ENCODE measurements at regions not wholly inside any gene's neighbourhood (a gene's known extent, or its start where the extent isn't known, plus 50 kb on each side); places are given as distances from the start of the nearest gene placed in this dataset.

DNA sequence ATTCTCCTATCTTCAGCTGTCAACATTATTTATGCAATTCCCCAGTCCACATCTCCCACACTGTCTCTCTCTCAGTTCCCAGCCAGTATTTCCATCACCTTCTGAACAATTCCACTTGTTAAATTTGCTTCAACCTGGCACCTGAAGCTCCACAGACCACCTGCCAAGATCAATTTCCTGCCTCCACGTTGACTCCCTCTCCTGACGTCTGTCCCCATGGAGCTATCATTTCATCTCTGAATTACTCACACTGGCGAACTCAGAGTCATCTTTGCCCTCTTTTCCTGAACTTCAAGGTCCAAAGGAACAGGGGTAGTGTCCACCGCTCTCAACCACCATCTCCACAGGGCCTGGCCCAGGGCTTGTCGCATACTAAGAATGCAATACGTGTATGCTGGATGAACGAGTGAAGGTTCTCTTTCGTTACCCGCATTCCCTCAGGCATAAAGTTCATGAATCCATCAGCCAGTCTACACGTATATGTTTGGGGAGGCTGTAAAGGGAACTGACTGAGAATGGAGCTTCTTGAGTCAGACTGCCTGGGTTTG is 183.3 kb downstream of the JCAD start:
- ChIA-PET CTCF (interaction anchor here (1.8 kb wide), 1 partner anchor 73 kb away, joined by 5 read pairs; no protein-coding TSS in a partner anchor), POLR2A (no interaction called here)
- FAIRE-seq = no peak
- BruUV-seq (replicated peaks) = no TSS peak
- no peaks in the 10 kb centered on the region for H3K36me3 ChIP-seq (ENCODE audit: control insufficient read depth in 2 of 2, extremely low read depth in 1 of 2, insufficient read depth in 2 of 2, low read length in 2 of 2)
- no peak overlapping the region for H3K4me2 ChIP-seq (ENCODE audit: insufficient read depth, low read length)
- dilution Hi-C loops (cut with MboI; ENCODE audit: extremely low pct_ligation_motif_present, low sequenced_read_pairs) = no loop called here
- no peak overlapping the region for H3K27ac ChIP-seq (ENCODE audit: insufficient read depth, low read depth, low read length)
- no peak overlapping the region for H3K9ac ChIP-seq (replicated peaks; ENCODE audit: extremely low read depth, insufficient read depth, low read length)
- peaks cover 9% of the 10 kb centered on the region for H3K4me1 ChIP-seq (ENCODE audit: control insufficient read depth, extremely low read depth, insufficient read depth, low read length)
- H2AFZ ChIP-seq (ENCODE audit: low read depth, low read length) = no peak overlapping the region
- intact Hi-C loops (cut with micrococcal nuclease) = no loop called here
- H3K4me3 ChIP-seq (replicated peaks in 1 of 3; ENCODE audit: insufficient read depth in 1 of 3, low read depth in 1 of 3, low read length in 3 of 3) = no peak overlapping the region
- DNase-seq (ENCODE audit: low read depth, low spot score) = no peak
- peak; percentile 47 for TF ChIP-seq GATA2 (IDR thresholded peaks at IDR 0.05; ENCODE audit: insufficient read depth, insufficient read length, low read depth, low read length)
- no peak for TF ChIP-seq POLR2A (IDR thresholded peaks at IDR 0.05; ENCODE audit: low read depth, low read length)
- no peaks in the 10 kb centered on the region for H3K9me3 ChIP-seq (replicated peaks; ENCODE audit: control insufficient read depth, insufficient read depth, low read length)
- no peaks in the 10 kb centered on the region for H4K20me1 ChIP-seq (replicated peaks; ENCODE audit: control insufficient read depth, extremely low read depth, insufficient read depth, low read length)
- H3K79me2 ChIP-seq (ENCODE audit: control insufficient read depth, insufficient read depth, low read length) = no peaks in the 10 kb centered on the region
- H3K27me3 ChIP-seq (ENCODE audit: control insufficient read depth in 2 of 2, insufficient read depth in 2 of 2, low read length in 2 of 2) = no peaks in the 10 kb centered on the region
- H3K9me1 ChIP-seq (replicated peaks; ENCODE audit: control insufficient read depth, extremely low read depth, insufficient read depth, low read length) = no peaks in the 10 kb centered on the region

DNA sequence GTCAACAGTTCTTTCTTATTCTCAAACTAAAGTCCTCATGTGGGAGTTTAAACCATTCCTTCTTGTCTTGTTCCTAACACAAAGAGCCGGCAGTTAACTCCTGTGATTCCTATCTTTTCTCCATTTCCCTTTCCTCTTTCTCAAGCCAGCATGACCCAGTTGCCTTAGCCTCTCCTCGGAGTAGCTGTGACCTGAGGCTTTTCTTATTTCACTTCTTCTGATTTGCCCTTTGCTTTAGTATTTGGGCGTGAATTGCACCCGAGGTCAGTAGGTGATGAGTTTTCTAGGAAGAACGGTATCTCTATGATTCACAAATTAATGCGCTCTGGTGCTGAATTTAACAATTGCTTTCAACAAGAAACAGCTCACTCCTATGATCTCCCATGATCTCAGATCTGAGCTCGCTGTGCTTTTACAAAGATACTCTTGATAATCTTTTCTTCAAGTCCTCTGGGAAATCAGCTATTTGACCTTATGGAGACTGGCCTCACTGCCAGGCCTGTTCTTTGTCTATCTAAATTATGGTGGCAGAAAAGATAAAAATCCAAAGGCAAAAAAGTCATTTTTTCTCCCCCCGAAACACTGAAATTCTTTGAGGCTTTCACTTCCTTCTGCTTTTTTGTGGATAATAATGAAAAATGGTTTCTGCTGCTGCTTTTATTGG is 184.6 kb downstream of the JCAD start:
- Histone ChIP-seq H3K4me2 (ENCODE audit: insufficient read depth, low read length) (peak overlapping the region; percentile 35), H3K27me3 (ENCODE audit: control insufficient read depth in 2 of 2, insufficient read depth in 2 of 2, low read length in 2 of 2) (no peaks in the 10 kb centered on the region), H3K9me1 (replicated peaks; ENCODE audit: control insufficient read depth, extremely low read depth, insufficient read depth, low read length) (no peaks in the 10 kb centered on the region), H2AFZ (ENCODE audit: low read depth, low read length) (peak overlapping the region; percentile 68), H3K4me3 (replicated peaks in 1 of 3; ENCODE audit: insufficient read depth in 1 of 3, low read depth in 1 of 3, low read length in 3 of 3) (no peak overlapping the region), H4K20me1 (replicated peaks; ENCODE audit: control insufficient read depth, extremely low read depth, insufficient read depth, low read length) (no peaks in the 10 kb centered on the region), H3K4me1 (ENCODE audit: control insufficient read depth, extremely low read depth, insufficient read depth, low read length) (peaks cover 9% of the 10 kb centered on the region), H3K79me2 (ENCODE audit: control insufficient read depth, insufficient read depth, low read length) (no peaks in the 10 kb centered on the region), H3K9ac (replicated peaks; ENCODE audit: extremely low read depth, insufficient read depth, low read length) (no peak overlapping the region), H3K36me3 (ENCODE audit: control insufficient read depth in 2 of 2, extremely low read depth in 1 of 2, insufficient read depth in 2 of 2, low read length in 2 of 2) (no peaks in the 10 kb centered on the region), H3K9me3 (replicated peaks; ENCODE audit: control insufficient read depth, insufficient read depth, low read length) (no peaks in the 10 kb centered on the region), H3K27ac (ENCODE audit: insufficient read depth, low read depth, low read length) (no peak overlapping the region)
- intact Hi-C loops (cut with micrococcal nuclease) (no loop called here), dilution Hi-C loops (cut with MboI; ENCODE audit: extremely low pct_ligation_motif_present, low sequenced_read_pairs) (no loop called here)
- ChIA-PET POLR2A (no interaction called here), CTCF (interaction anchor here (0.7 to 2.0 kb wide), 10 partner anchors 11 to 160 kb away, joined by 3 to 6 read pairs (median 4); no protein-coding TSS in a partner anchor)
- BruUV-seq (replicated peaks) = no TSS peak
- FAIRE-seq (peak; percentile 81), DNase-seq (ENCODE audit: low read depth, low spot score) (peak; percentile 72)
- peak; percentile 47 for TF ChIP-seq GATA2 (IDR thresholded peaks at IDR 0.05; ENCODE audit: insufficient read depth, insufficient read length, low read depth, low read length)
- TF ChIP-seq, protein P1, sequence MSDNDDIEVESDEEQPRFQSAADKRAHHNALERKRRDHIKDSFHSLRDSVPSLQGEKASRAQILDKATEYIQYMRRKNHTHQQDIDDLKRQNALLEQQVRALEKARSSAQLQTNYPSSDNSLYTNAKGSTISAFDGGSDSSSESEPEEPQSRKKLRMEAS (IDR thresholded peaks at IDR 0.05; ENCODE audit: insufficient read depth, insufficient read length) = no peak

Measured in endothelial cell of umbilical vein (primary cell).